HFFc6 (cell line): ENCODE measurements at regions not wholly inside any gene's neighbourhood (a gene's known extent, or its start where the extent isn't known, plus 50 kb on each side); places are given as distances from the start of the nearest gene placed in this dataset.

Experiments used
- DNase-seq: peaks from one replicate; pipeline ENCODE4 v3.0.0-alpha.2; 2018
- H3K27ac Mint-ChIP-seq: 2 replicates; pipeline ENCODE4 v1.8.0; 2020; ENCODE audit warnings: mild to moderate bottlenecking, mixed read lengths
- H3K27me3 Mint-ChIP-seq: 2 replicates; pipeline ENCODE4 v1.8.0; 2021; ENCODE audit warnings: mild to moderate bottlenecking, moderate library complexity, mixed read lengths; ENCODE audit not compliant: insufficient read depth
- H3K36me3 Mint-ChIP-seq: 2 replicates; pipeline ENCODE4 v1.8.0; 2021; ENCODE audit warnings: low read depth, mixed read lengths
- H3K4me1 Mint-ChIP-seq: 2 replicates; pipeline ENCODE4 v1.8.0; 2020; ENCODE audit warnings: low read depth, mixed read lengths
- H3K4me3 Mint-ChIP-seq: 2 replicates; pipeline ENCODE4 v1.8.0; 2020; ENCODE audit warnings: mild to moderate bottlenecking, moderate library complexity, mixed read lengths
- H3K9me3 Mint-ChIP-seq: 2 replicates; pipeline ENCODE4 v1.8.0; 2020; ENCODE audit warnings: mild to moderate bottlenecking, mixed read lengths
- CTCF ChIP-seq: fragments of 200-600 bp; sonication (generic); IDR thresholded peaks from 2 replicates; pipeline ENCODE4 v1.5.0; 2021; ENCODE audit warnings: antibody characterized with exemption, mild to moderate bottlenecking

GRCh38 chr2:82524826-82525225 lies 1934.3 kb downstream of the SUCLG1 start:
- H3K4me3 Mint-ChIP-seq: no peak overlapping the region

GRCh38 chr2:82511894-82512293 lies 1947.2 kb downstream of the SUCLG1 start:
- TF ChIP-seq CTCF: no peak
- H3K4me1 Mint-ChIP-seq: no peaks in the 10 kb centered on the region
- H3K9me3 Mint-ChIP-seq: peaks cover 20% of the 10 kb centered on the region
- H3K36me3 Mint-ChIP-seq: no peaks in the 10 kb centered on the region
- H3K27ac Mint-ChIP-seq: no peak overlapping the region
- H3K4me3 Mint-ChIP-seq: no peak overlapping the region
- no peak for DNase-seq
- H3K27me3 Mint-ChIP-seq: no peaks in the 10 kb centered on the region

More at GRCh38 chr2:82524826-82525225, 1934.3 kb downstream of the SUCLG1 start:
- Mint-ChIP-seq H3K36me3 (no peaks in the 10 kb centered on the region), H3K4me1 (no peaks in the 10 kb centered on the region), H3K9me3 (peaks cover 8% of the 10 kb centered on the region; the same call in 1 of the 2 replicates), H3K27ac (no peak overlapping the region), H3K27me3 (no peaks in the 10 kb centered on the region; the same call in 1 of the 2 replicates)
- DNase-seq: no peak
- TF ChIP-seq CTCF: no peak

- Mint-ChIP-seq H3K27ac (no peak overlapping the region), H3K36me3 (no peaks in the 10 kb centered on the region), H3K4me1 (no peaks in the 10 kb centered on the region), H3K27me3 (no peaks in the 10 kb centered on the region), H3K4me3 (no peak overlapping the region), H3K9me3 (peaks cover 17% of the 10 kb centered on the region)
- no peak for TF ChIP-seq CTCF
- DNase-seq: no peak
Observed at GRCh38 chr2:82508702-82509101, 1950.4 kb downstream of the SUCLG1 start.

- Mint-ChIP-seq H3K27me3 (no peaks in the 10 kb centered on the region), H3K4me1 (no peaks in the 10 kb centered on the region), H3K36me3 (no peaks in the 10 kb centered on the region), H3K4me3 (no peak overlapping the region), H3K9me3 (peaks cover 27% of the 10 kb centered on the region), H3K27ac (no peak overlapping the region)
- no peak for TF ChIP-seq CTCF
- DNase-seq: no peak
Observed at GRCh38 chr2:82507657-82508056, 1951.4 kb downstream of the SUCLG1 start.

- Mint-ChIP-seq H3K4me1 (no peaks in the 10 kb centered on the region), H3K27me3 (no peaks in the 10 kb centered on the region), H3K36me3 (no peaks in the 10 kb centered on the region), H3K4me3 (no peak overlapping the region), H3K27ac (no peak overlapping the region), H3K9me3 (peaks cover 54% of the 10 kb centered on the region)
- TF ChIP-seq CTCF: no peak
- no peak for DNase-seq
Observed at GRCh38 chr2:82501217-82501616, 1957.9 kb downstream of the SUCLG1 start.

GRCh38 chr2:82498777-82499443 lies 1960.2 kb downstream of the SUCLG1 start:
- H3K9me3 Mint-ChIP-seq: peaks cover 54% of the 10 kb centered on the region
- H3K27me3 Mint-ChIP-seq: no peaks in the 10 kb centered on the region
- H3K4me3 Mint-ChIP-seq: no peak overlapping the region
- no peak overlapping the region for H3K27ac Mint-ChIP-seq
- H3K36me3 Mint-ChIP-seq: no peaks in the 10 kb centered on the region
- no peak for DNase-seq
- no peak for TF ChIP-seq CTCF
- H3K4me1 Mint-ChIP-seq: no peaks in the 10 kb centered on the region
